Memory B cell (primary cell): ENCODE measurements at regions not wholly inside any gene's neighbourhood (a gene's known extent, or its start where the extent isn't known, plus 50 kb on each side); places are given as distances from the start of the nearest gene placed in this dataset.

Source experiments
- ATAC-seq: fragments of 150-1000 bp; cut with Tn5 transposase; 2 replicates; pipeline ENCODE4 v1.10.0; 2021; ENCODE audit warnings: low read depth, mild to moderate bottlenecking, moderate library complexity
- DNase-seq, 2 donors: peaks; one replicate each; pipeline ENCODE4 v3.0.0; 2022; ENCODE audit warnings: low spot score in 2 of 2
- H3K27ac Mint-ChIP-seq: one replicate; pipeline ENCODE4 v1.8.0; 2022; ENCODE audit warnings: mild to moderate bottlenecking, moderate library complexity, mixed read lengths
- H3K27me3 Mint-ChIP-seq: one replicate; pipeline ENCODE4 v1.8.0; 2022; ENCODE audit warnings: mixed read lengths
- H3K36me3 Mint-ChIP-seq: one replicate; pipeline ENCODE4 v1.8.0; 2022; ENCODE audit warnings: mild to moderate bottlenecking, mixed read lengths
- H3K4me1 Mint-ChIP-seq: one replicate; pipeline ENCODE4 v1.8.0; 2022; ENCODE audit warnings: mixed read lengths
- H3K4me3 Mint-ChIP-seq: one replicate; pipeline ENCODE4 v1.8.0; 2022; ENCODE audit warnings: mild to moderate bottlenecking, moderate library complexity, mixed read lengths
- H3K9me3 Mint-ChIP-seq: one replicate; pipeline ENCODE4 v1.8.0; 2022; ENCODE audit warnings: mixed read lengths

- DNase-seq (no peak), ATAC-seq (no peak)
- Mint-ChIP-seq H3K4me1 (no peaks in the 10 kb centered on the region), H3K27me3 (peaks cover 6% of the 10 kb centered on the region), H3K4me3 (no peak overlapping the region), H3K36me3 (no peaks in the 10 kb centered on the region), H3K27ac (no peak overlapping the region), H3K9me3 (peaks cover 2% of the 10 kb centered on the region)
Observed at GRCh38 chr3:178073366-178073765, 462.9 kb upstream of the KCNMB2 start.

- Mint-ChIP-seq H3K4me1 (no peaks in the 10 kb centered on the region), H3K4me3 (no peak overlapping the region), H3K27ac (no peak overlapping the region), H3K9me3 (no peaks in the 10 kb centered on the region), H3K27me3 (peaks cover 8% of the 10 kb centered on the region), H3K36me3 (no peaks in the 10 kb centered on the region)
- ATAC-seq (no peak), DNase-seq (no peak)
Observed at GRCh38 chr3:178075344-178075743, 460.9 kb upstream of the KCNMB2 start.

- ATAC-seq (no peak), DNase-seq (no peak)
- Mint-ChIP-seq H3K4me3 (no peak overlapping the region), H3K27ac (no peak overlapping the region), H3K4me1 (no peaks in the 10 kb centered on the region), H3K27me3 (peaks cover 6% of the 10 kb centered on the region), H3K36me3 (no peaks in the 10 kb centered on the region), H3K9me3 (no peaks in the 10 kb centered on the region)
Observed at GRCh38 chr3:178078953-178079352, 457.3 kb upstream of the KCNMB2 start.

- no peak overlapping the region for H3K4me3 Mint-ChIP-seq
- H3K27me3 Mint-ChIP-seq = peaks cover 9% of the 10 kb centered on the region
- ATAC-seq (no peak), DNase-seq (no peak)
- H3K4me1 Mint-ChIP-seq = peaks cover 3% of the 10 kb centered on the region
- no peaks in the 10 kb centered on the region for H3K36me3 Mint-ChIP-seq
- no peaks in the 10 kb centered on the region for H3K9me3 Mint-ChIP-seq
- H3K27ac Mint-ChIP-seq = no peak overlapping the region
Observed at GRCh38 chr3:178079966-178080365, 456.3 kb upstream of the KCNMB2 start.

- Mint-ChIP-seq H3K4me3 (no peak overlapping the region), H3K4me1 (peaks cover 3% of the 10 kb centered on the region), H3K27ac (no peak overlapping the region), H3K9me3 (no peaks in the 10 kb centered on the region), H3K27me3 (peaks cover 18% of the 10 kb centered on the region), H3K36me3 (no peaks in the 10 kb centered on the region)
- no peak for ATAC-seq
- DNase-seq = no peak
Observed at GRCh38 chr3:178082326-178082906, 453.8 kb upstream of the KCNMB2 start.

- Mint-ChIP-seq H3K9me3 (no peaks in the 10 kb centered on the region), H3K4me3 (no peak overlapping the region), H3K27me3 (peaks cover 17% of the 10 kb centered on the region), H3K36me3 (no peaks in the 10 kb centered on the region), H3K27ac (no peak overlapping the region), H3K4me1 (peaks cover 3% of the 10 kb centered on the region)
- no peak for ATAC-seq
- DNase-seq = no peak
Observed at GRCh38 chr3:178083906-178084866, 452.1 kb upstream of the KCNMB2 start.

- H3K36me3 Mint-ChIP-seq = no peaks in the 10 kb centered on the region
- no peaks in the 10 kb centered on the region for H3K9me3 Mint-ChIP-seq
- no peak for ATAC-seq
- peaks cover 3% of the 10 kb centered on the region for H3K4me1 Mint-ChIP-seq
- H3K27ac Mint-ChIP-seq = no peak overlapping the region
- DNase-seq = no peak
- peaks cover 17% of the 10 kb centered on the region for H3K27me3 Mint-ChIP-seq
- H3K4me3 Mint-ChIP-seq = no peak overlapping the region
Observed at GRCh38 chr3:178084938-178085816, 451.1 kb upstream of the KCNMB2 start.

- DNase-seq (no peak), ATAC-seq (no peak)
- no peaks in the 10 kb centered on the region for H3K36me3 Mint-ChIP-seq
- no peaks in the 10 kb centered on the region for H3K9me3 Mint-ChIP-seq
- peaks cover 3% of the 10 kb centered on the region for H3K4me1 Mint-ChIP-seq
- no peak overlapping the region for H3K27ac Mint-ChIP-seq
- H3K27me3 Mint-ChIP-seq = peaks cover 17% of the 10 kb centered on the region
- no peak overlapping the region for H3K4me3 Mint-ChIP-seq
Observed at GRCh38 chr3:178085817-178086123, 450.5 kb upstream of the KCNMB2 start.

- Mint-ChIP-seq H3K27me3 (peaks cover 16% of the 10 kb centered on the region), H3K27ac (no peak overlapping the region), H3K36me3 (no peaks in the 10 kb centered on the region), H3K9me3 (no peaks in the 10 kb centered on the region), H3K4me3 (no peak overlapping the region), H3K4me1 (peaks cover 3% of the 10 kb centered on the region)
- ATAC-seq = no peak
- no peak for DNase-seq
Observed at GRCh38 chr3:178086144-178086825, 450.0 kb upstream of the KCNMB2 start.

GRCh38 chr3:178087376-178087775 is 448.9 kb upstream of the KCNMB2 start:
- DNase-seq = no peak
- Mint-ChIP-seq H3K4me3 (no peak overlapping the region), H3K27ac (no peak overlapping the region)

GRCh38 chr3:178088963-178089362 is 447.3 kb upstream of the KCNMB2 start:
- peaks cover 2% of the 10 kb centered on the region for H3K36me3 Mint-ChIP-seq
- no peak overlapping the region for H3K4me3 Mint-ChIP-seq
- no peak overlapping the region for H3K27ac Mint-ChIP-seq
- peaks cover 12% of the 10 kb centered on the region for H3K27me3 Mint-ChIP-seq
- H3K9me3 Mint-ChIP-seq = peaks cover 3% of the 10 kb centered on the region
- H3K4me1 Mint-ChIP-seq = peaks cover 3% of the 10 kb centered on the region
- DNase-seq (no peak), ATAC-seq (no peak)

More at GRCh38 chr3:178087376-178087775, 448.9 kb upstream of the KCNMB2 start:
- Mint-ChIP-seq H3K36me3 (peaks cover under 1% of the 10 kb centered on the region), H3K27me3 (peaks cover 14% of the 10 kb centered on the region), H3K9me3 (no peaks in the 10 kb centered on the region), H3K4me1 (peaks cover 3% of the 10 kb centered on the region)
- ATAC-seq = no peak

GRCh38 chr3:178090899-178091298 is 445.3 kb upstream of the KCNMB2 start:
- Mint-ChIP-seq H3K4me1 (no peaks in the 10 kb centered on the region), H3K9me3 (peaks cover 3% of the 10 kb centered on the region), H3K27me3 (peaks cover 7% of the 10 kb centered on the region), H3K36me3 (peaks cover 2% of the 10 kb centered on the region), H3K4me3 (no peak overlapping the region), H3K27ac (no peak overlapping the region)
- ATAC-seq (no peak), DNase-seq (no peak)

GRCh38 chr3:178095522-178095921 is 440.7 kb upstream of the KCNMB2 start:
- H3K9me3 Mint-ChIP-seq = peaks cover 3% of the 10 kb centered on the region
- H3K4me1 Mint-ChIP-seq = no peaks in the 10 kb centered on the region
- no peak for DNase-seq
- no peak overlapping the region for H3K27ac Mint-ChIP-seq
- H3K36me3 Mint-ChIP-seq = peaks cover 2% of the 10 kb centered on the region
- H3K27me3 Mint-ChIP-seq = peaks cover under 1% of the 10 kb centered on the region
- H3K4me3 Mint-ChIP-seq = no peak overlapping the region
- no peak for ATAC-seq
